Activated CD4-positive, CD25-positive, alpha-beta regulatory T cell treated with anti-CD3 and anti-CD28 coated beads, Interleukin-2, amount 50 U/mL, for 72 hours (primary cell): ENCODE measurements at regions not wholly inside any gene's neighbourhood (a gene's known extent, or its start where the extent isn't known, plus 50 kb on each side); places are given as distances from the start of the nearest gene placed in this dataset.

Source experiments
- DNase-seq: peaks from one replicate; pipeline ENCODE4 v3.0.0; 2021

GRCh38 chr2:152961351-152961750 lies 242.9 kb downstream of the ARL6IP6 start:
- no peak for DNase-seq

- DNase-seq, result no peak
These were observed 231.7 kb downstream of the ARL6IP6 start for GRCh38 chr2:152950126-152950525.

GRCh38 chr2:152944099-152944498 lies 225.7 kb downstream of the ARL6IP6 start:
- no peak for DNase-seq

GRCh38 chr2:152942940-152943440 lies 224.6 kb downstream of the ARL6IP6 start:
- DNase-seq, result no peak

GRCh38 chr2:152930501-152930900 lies 212.1 kb downstream of the ARL6IP6 start:
- no peak for DNase-seq

- no peak for DNase-seq
These were observed 211.2 kb downstream of the ARL6IP6 start for GRCh38 chr2:152929628-152930027.

- DNase-seq, result peak; percentile 41
These were observed 207.4 kb downstream of the ARL6IP6 start for GRCh38 chr2:152925547-152926448.

GRCh38 chr2:152924722-152925121 lies 206.3 kb downstream of the ARL6IP6 start:
- DNase-seq, result no peak

GRCh38 chr2:152924219-152924618 lies 205.8 kb downstream of the ARL6IP6 start:
- no peak for DNase-seq

- DNase-seq, result no peak
These were observed 202.4 kb downstream of the ARL6IP6 start for GRCh38 chr2:152920846-152921245.

- DNase-seq, result no peak
These were observed 192.6 kb downstream of the ARL6IP6 start for GRCh38 chr2:152910970-152911369.

- no peak for DNase-seq
These were observed 188.6 kb downstream of the ARL6IP6 start for GRCh38 chr2:152907046-152907445.

GRCh38 chr2:152894051-152894450 lies 175.6 kb downstream of the ARL6IP6 start:
- DNase-seq, result no peak

GRCh38 chr2:152890736-152891135 lies 172.3 kb downstream of the ARL6IP6 start:
- no peak for DNase-seq

- DNase-seq, result no peak
These were observed 165.6 kb downstream of the ARL6IP6 start for GRCh38 chr2:152883951-152884487.

- DNase-seq, result no peak
These were observed 163.1 kb downstream of the ARL6IP6 start for GRCh38 chr2:152881527-152881926.

- DNase-seq, result no peak
These were observed 160.9 kb downstream of the ARL6IP6 start for GRCh38 chr2:152879275-152879674.

- no peak for DNase-seq
These were observed 157.6 kb downstream of the ARL6IP6 start for GRCh38 chr2:152875701-152876695.

- DNase-seq, result no peak
These were observed 156.5 kb downstream of the ARL6IP6 start for GRCh38 chr2:152874955-152875354.

- no peak for DNase-seq
These were observed 151.8 kb downstream of the ARL6IP6 start for GRCh38 chr2:152870239-152870638.

- DNase-seq, result no peak
These were observed 149.0 kb downstream of the ARL6IP6 start for GRCh38 chr2:152867397-152867796.

GRCh38 chr2:152864601-152865149 lies 146.3 kb downstream of the ARL6IP6 start:
- DNase-seq, result no peak

- DNase-seq, result no peak
These were observed 145.4 kb downstream of the ARL6IP6 start for GRCh38 chr2:152863826-152864225.
